ENCODE measurements at regions not wholly inside any gene's neighbourhood (a gene's known extent, or its start where the extent isn't known, plus 50 kb on each side); places are given as distances from the start of the nearest gene placed in this dataset.
"Not testable (repeated sequence)": the region's sequence is repeated elsewhere in the genome, so short reads cannot be mapped to it uniquely, and the experiment has no call there.

DNA sequence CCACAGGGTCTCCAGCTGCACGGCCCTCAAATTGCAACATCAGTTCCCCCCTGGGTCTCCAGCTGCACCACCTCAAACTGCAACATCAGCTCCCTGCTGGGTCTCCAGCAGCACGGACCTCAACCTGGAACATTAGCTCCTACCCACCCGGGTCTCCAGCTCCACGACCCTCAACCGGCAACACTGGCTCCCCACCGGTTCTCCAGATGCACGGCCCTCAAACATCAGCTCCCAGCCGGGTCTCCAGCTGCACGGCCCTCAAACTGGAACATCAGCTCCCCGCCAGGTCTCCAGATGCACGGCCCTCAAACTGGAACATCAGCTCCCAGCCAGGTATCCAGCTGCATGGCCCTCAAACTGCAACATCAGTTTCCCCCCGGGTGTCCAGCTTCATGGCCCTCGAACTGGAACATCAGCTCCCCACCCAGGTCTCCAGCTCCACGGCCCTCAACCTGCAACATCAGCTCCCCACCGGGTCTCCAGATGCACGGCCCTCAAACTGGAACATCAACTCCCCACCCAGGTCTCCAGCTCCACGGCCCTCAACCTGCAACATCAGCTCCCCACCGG lies 94.6 kb upstream of the LPCAT1 start:
- TF ChIP-seq SP1 (IDR thresholded peaks at IDR 0.05; ENCODE audit: low read depth, low read length); FOS (IDR thresholded peaks at IDR 0.05; ENCODE audit: borderline replicate concordance, extremely low read depth, insufficient read length); JUNB (IDR thresholded peaks at IDR 0.05); NR2C1 (IDR thresholded peaks at IDR 0.05); POLR2A (IDR thresholded peaks at IDR 0.05; ENCODE audit: low read depth, low read length); CHD4 (IDR thresholded peaks at IDR 0.05); SPI1 (IDR thresholded peaks at IDR 0.05; ENCODE audit: borderline replicate concordance, insufficient read depth, low read depth, low read length); EZH2 (IDR thresholded peaks at IDR 0.05; ENCODE audit: borderline replicate concordance, control insufficient read depth, low read depth, low read length); HDAC2 (IDR thresholded peaks at IDR 0.05); PAX5 (IDR thresholded peaks at IDR 0.05; ENCODE audit: borderline replicate concordance, low read depth, low read length); IKZF1 (conservative IDR thresholded peaks at IDR 0.05); SRF (IDR thresholded peaks at IDR 0.05; ENCODE audit: low read depth in 2 of 2, low read length in 2 of 2): not testable (repeated sequence)
- TF ChIP-seq, protein P1, sequence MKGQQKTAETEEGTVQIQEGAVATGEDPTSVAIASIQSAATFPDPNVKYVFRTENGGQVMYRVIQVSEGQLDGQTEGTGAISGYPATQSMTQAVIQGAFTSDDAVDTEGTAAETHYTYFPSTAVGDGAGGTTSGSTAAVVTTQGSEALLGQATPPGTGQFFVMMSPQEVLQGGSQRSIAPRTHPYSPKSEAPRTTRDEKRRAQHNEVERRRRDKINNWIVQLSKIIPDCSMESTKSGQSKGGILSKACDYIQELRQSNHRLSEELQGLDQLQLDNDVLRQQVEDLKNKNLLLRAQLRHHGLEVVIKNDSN (IDR thresholded peaks at IDR 0.05; ENCODE audit: borderline replicate concordance, extremely low read length, insufficient read depth, low read depth, low read length), result not testable (repeated sequence)
- TF ChIP-seq, protein P2, sequence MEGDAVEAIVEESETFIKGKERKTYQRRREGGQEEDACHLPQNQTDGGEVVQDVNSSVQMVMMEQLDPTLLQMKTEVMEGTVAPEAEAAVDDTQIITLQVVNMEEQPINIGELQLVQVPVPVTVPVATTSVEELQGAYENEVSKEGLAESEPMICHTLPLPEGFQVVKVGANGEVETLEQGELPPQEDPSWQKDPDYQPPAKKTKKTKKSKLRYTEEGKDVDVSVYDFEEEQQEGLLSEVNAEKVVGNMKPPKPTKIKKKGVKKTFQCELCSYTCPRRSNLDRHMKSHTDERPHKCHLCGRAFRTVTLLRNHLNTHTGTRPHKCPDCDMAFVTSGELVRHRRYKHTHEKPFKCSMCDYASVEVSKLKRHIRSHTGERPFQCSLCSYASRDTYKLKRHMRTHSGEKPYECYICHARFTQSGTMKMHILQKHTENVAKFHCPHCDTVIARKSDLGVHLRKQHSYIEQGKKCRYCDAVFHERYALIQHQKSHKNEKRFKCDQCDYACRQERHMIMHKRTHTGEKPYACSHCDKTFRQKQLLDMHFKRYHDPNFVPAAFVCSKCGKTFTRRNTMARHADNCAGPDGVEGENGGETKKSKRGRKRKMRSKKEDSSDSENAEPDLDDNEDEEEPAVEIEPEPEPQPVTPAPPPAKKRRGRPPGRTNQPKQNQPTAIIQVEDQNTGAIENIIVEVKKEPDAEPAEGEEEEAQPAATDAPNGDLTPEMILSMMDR (IDR thresholded peaks at IDR 0.05 in 2 of 3, conservative IDR thresholded peaks at IDR 0.05 in 1 of 3; ENCODE audit: control insufficient read depth in 2 of 3, extremely low read depth in 1 of 3, insufficient read depth in 1 of 3, low read depth in 3 of 3, low read length in 3 of 3), result not testable (repeated sequence)

Measured in GM12878 (cell line).